ENCODE measurements at regions not wholly inside any gene's neighbourhood (a gene's known extent, or its start where the extent isn't known, plus 50 kb on each side); places are given as distances from the start of the nearest gene placed in this dataset.

- TF ChIP-seq CTCF (IDR thresholded peaks at IDR 0.05; ENCODE audit: low read length) (no peak), EZH2 (IDR thresholded peaks at IDR 0.05; ENCODE audit: borderline replicate concordance, low read length) (no peak)
Measured at GRCh38 chr20:56698749-56699148, 69.6 kb downstream of the TFAP2C start.
